ENCODE measurements at regions not wholly inside any gene's neighbourhood (a gene's known extent, or its start where the extent isn't known, plus 50 kb on each side); places are given as distances from the start of the nearest gene placed in this dataset.

DNA sequence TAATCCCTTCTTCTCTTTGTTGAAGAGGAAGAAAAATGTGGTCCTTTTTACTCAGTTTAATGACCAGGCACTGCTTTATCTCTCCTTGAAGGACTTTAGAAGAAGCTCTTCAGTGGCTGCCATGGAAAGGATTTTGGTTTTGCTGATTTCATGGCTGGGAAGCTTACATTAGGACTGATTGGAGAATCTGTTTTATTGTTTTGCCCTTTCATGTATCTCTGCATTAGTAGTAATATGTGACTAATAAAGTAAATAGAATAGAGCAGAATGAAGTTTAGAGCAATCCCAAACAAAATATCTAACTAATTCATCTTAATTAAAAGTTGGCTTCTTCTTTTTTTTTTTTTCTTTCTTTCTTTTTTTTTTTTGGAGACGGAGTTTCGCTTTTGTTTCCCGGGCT is 502.9 kb downstream of the HAO1 start:
- H3K9me3 ChIP-seq (ENCODE audit: control extremely low read depth in 1 of 3, control insufficient read depth in 2 of 3, insufficient read depth in 1 of 3, low read length in 2 of 3), result no peaks in the 10 kb centered on the region
- H4K20me1 ChIP-seq (ENCODE audit: control insufficient read depth, insufficient read depth, low read length, poor library complexity, severe bottlenecking), result no peaks in the 10 kb centered on the region
- H2AFZ ChIP-seq (ENCODE audit: insufficient read depth, low read depth, low read length, poor library complexity, severe bottlenecking), result no peak overlapping the region
- intact Hi-C loops (cut with micrococcal nuclease), result no loop called here
- CTCF ChIA-PET, result no interaction called here
- Mint-ChIP-seq H3K27ac (no peak overlapping the region), H3K9me3 (ENCODE audit: insufficient read depth) (peaks cover 2% of the 10 kb centered on the region), H3K4me3 (no peak overlapping the region), H3K4me1 (no peaks in the 10 kb centered on the region), H3K27me3 (no peaks in the 10 kb centered on the region)
- H3K4me1 ChIP-seq (ENCODE audit: control insufficient read depth in 2 of 2, insufficient read depth in 2 of 2, low read length in 2 of 2), result no peaks in the 10 kb centered on the region
- H3K9ac ChIP-seq (ENCODE audit: low read length), result no peak overlapping the region
- no peak overlapping the region for H3K4me3 ChIP-seq (ENCODE audit: control extremely low read depth in 1 of 5, extremely low read depth in 1 of 5, insufficient read depth in 1 of 5, low read depth in 2 of 5, low read length in 4 of 5)
- H3K79me2 ChIP-seq (ENCODE audit: control insufficient read depth, insufficient read depth, low read length), result no peaks in the 10 kb centered on the region
- WGBS (ENCODE audit: insufficient coverage), result 95% methylated on average over 3 of the region's 3 CpGs
- H3K27ac ChIP-seq (ENCODE audit: low read length in 2 of 2), result no peak overlapping the region
- DNase-seq (no peak), ATAC-seq (ENCODE audit: low read depth) (no peak)
- H3K4me2 ChIP-seq (replicated peaks; ENCODE audit: low read depth, low read length, poor library complexity, severe bottlenecking), result no peak overlapping the region
- TF ChIP-seq EZH2 (IDR thresholded peaks at IDR 0.05; ENCODE audit: borderline replicate concordance, insufficient read depth, low read depth, low read length, poor library complexity, severe bottlenecking), result no peak
- TF ChIP-seq, protein P1, sequence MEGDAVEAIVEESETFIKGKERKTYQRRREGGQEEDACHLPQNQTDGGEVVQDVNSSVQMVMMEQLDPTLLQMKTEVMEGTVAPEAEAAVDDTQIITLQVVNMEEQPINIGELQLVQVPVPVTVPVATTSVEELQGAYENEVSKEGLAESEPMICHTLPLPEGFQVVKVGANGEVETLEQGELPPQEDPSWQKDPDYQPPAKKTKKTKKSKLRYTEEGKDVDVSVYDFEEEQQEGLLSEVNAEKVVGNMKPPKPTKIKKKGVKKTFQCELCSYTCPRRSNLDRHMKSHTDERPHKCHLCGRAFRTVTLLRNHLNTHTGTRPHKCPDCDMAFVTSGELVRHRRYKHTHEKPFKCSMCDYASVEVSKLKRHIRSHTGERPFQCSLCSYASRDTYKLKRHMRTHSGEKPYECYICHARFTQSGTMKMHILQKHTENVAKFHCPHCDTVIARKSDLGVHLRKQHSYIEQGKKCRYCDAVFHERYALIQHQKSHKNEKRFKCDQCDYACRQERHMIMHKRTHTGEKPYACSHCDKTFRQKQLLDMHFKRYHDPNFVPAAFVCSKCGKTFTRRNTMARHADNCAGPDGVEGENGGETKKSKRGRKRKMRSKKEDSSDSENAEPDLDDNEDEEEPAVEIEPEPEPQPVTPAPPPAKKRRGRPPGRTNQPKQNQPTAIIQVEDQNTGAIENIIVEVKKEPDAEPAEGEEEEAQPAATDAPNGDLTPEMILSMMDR (IDR thresholded peaks at IDR 0.05), result no peak
- no peaks in the 10 kb centered on the region for H3K36me3 ChIP-seq (replicated peaks in 1 of 2; ENCODE audit: control extremely low read depth in 1 of 2, control insufficient read depth in 1 of 2, extremely low read depth in 1 of 2, insufficient read depth in 2 of 2, low read length in 1 of 2)
- no peaks in the 10 kb centered on the region for H3K27me3 ChIP-seq (replicated peaks in 1 of 4; ENCODE audit: control extremely low read depth in 1 of 4, control insufficient read depth in 3 of 4, insufficient read depth in 4 of 4, low read length in 3 of 4)
- POLR2A ChIA-PET, result no interaction called here

DNA sequence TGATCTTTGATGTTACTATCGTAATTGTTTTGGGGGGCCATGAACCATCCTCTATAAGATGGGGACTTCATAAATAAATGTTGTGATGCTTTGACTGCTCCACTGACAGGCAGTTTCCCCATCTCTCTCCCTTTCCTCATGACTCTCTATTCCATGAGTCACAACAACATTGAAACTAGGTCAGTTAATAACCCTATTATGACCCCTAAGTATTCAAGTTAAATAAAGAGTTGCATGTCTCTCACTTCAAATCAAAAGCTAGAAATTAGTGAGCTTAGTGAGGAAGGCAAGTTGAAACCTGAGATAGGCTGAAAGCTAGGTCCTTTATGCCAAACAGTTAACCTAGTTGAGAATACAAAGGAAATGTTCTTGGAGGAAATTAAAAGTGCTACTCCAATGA is 491.0 kb downstream of the HAO1 start:
- POLR2A ChIA-PET, result no interaction called here
- Histone ChIP-seq H4K20me1 (ENCODE audit: control insufficient read depth, insufficient read depth, low read length, poor library complexity, severe bottlenecking) (no peaks in the 10 kb centered on the region), H3K9me3 (ENCODE audit: control extremely low read depth in 1 of 3, control insufficient read depth in 2 of 3, insufficient read depth in 1 of 3, low read length in 2 of 3) (no peaks in the 10 kb centered on the region), H3K36me3 (replicated peaks in 1 of 2; ENCODE audit: control extremely low read depth in 1 of 2, control insufficient read depth in 1 of 2, extremely low read depth in 1 of 2, insufficient read depth in 2 of 2, low read length in 1 of 2) (no peaks in the 10 kb centered on the region), H3K4me3 (ENCODE audit: control extremely low read depth in 1 of 5, extremely low read depth in 1 of 5, insufficient read depth in 1 of 5, low read depth in 2 of 5, low read length in 4 of 5) (no peak overlapping the region), H3K4me1 (ENCODE audit: control insufficient read depth in 2 of 2, insufficient read depth in 2 of 2, low read length in 2 of 2) (no peaks in the 10 kb centered on the region), H3K79me2 (ENCODE audit: control insufficient read depth, insufficient read depth, low read length) (no peaks in the 10 kb centered on the region), H2AFZ (ENCODE audit: insufficient read depth, low read depth, low read length, poor library complexity, severe bottlenecking) (no peak overlapping the region), H3K27me3 (replicated peaks in 1 of 4; ENCODE audit: control extremely low read depth in 1 of 4, control insufficient read depth in 3 of 4, insufficient read depth in 4 of 4, low read length in 3 of 4) (no peaks in the 10 kb centered on the region), H3K27ac (ENCODE audit: low read length in 2 of 2) (no peak overlapping the region), H3K9ac (ENCODE audit: low read length) (no peak overlapping the region), H3K4me2 (replicated peaks; ENCODE audit: low read depth, low read length, poor library complexity, severe bottlenecking) (no peak overlapping the region)
- H3K27me3 Mint-ChIP-seq, result no peaks in the 10 kb centered on the region
- no peak overlapping the region for H3K4me3 Mint-ChIP-seq
- H3K4me1 Mint-ChIP-seq, result no peaks in the 10 kb centered on the region
- CTCF ChIA-PET, result no interaction called here
- no peak for DNase-seq
- no peak for ATAC-seq (ENCODE audit: low read depth)
- no CpG with 5 or more reads among the region's 1 CpG for WGBS (ENCODE audit: insufficient coverage)
- peaks cover 1% of the 10 kb centered on the region for H3K9me3 Mint-ChIP-seq (ENCODE audit: insufficient read depth)
- no peak overlapping the region for H3K27ac Mint-ChIP-seq
- no peak for TF ChIP-seq EZH2 (IDR thresholded peaks at IDR 0.05; ENCODE audit: borderline replicate concordance, insufficient read depth, low read depth, low read length, poor library complexity, severe bottlenecking)
- TF ChIP-seq, protein P1 (IDR thresholded peaks at IDR 0.05), result no peak
- intact Hi-C loops (cut with micrococcal nuclease), result no loop called here

Data from B cell (primary cell).